Smooth muscle cell (in vitro differentiated cells): ENCODE measurements at regions not wholly inside any gene's neighbourhood (a gene's known extent, or its start where the extent isn't known, plus 50 kb on each side); places are given as distances from the start of the nearest gene placed in this dataset.

ENCODE experiments used
- DNase-seq: peaks from one replicate; lab custom pipeline; 2025; ENCODE audit not compliant: unreplicated experiment; lab: John Stamatoyannopoulos, UW
- H2AFZ ChIP-seq: fragments of 200-600 bp; sonication (generic); 2 replicates; pipeline ENCODE4 v1.6.0; 2016; ENCODE audit warnings: antibody characterized with exemption, low read depth, mild to moderate bottlenecking
- H3F3A ChIP-seq: fragments of 200-600 bp; sonication (generic); 2 replicates; pipeline ENCODE4 v1.6.0; 2017; ENCODE audit warnings: antibody characterized with exemption, low read depth
- H3K27ac ChIP-seq: fragments of 200-600 bp; sonication (generic); 2 replicates; pipeline ENCODE4 v1.5.1; 2016; ENCODE audit warnings: low read depth, mild to moderate bottlenecking
- H3K27me3 ChIP-seq: fragments of 200-600 bp; sonication (generic); 2 replicates; pipeline ENCODE4 v1.6.1; 2016; ENCODE audit warnings: low read depth, mild to moderate bottlenecking
- H3K36me3 ChIP-seq: fragments of 200-600 bp; sonication (generic); 2 replicates; pipeline ENCODE4 v1.5.1; 2016; ENCODE audit warnings: low read depth
- H3K4me1 ChIP-seq: fragments of 200-600 bp; sonication (generic); 2 replicates; pipeline ENCODE4 v1.5.1; 2016; ENCODE audit warnings: low read depth
- H3K4me2 ChIP-seq: fragments of 200-600 bp; sonication (generic); 2 replicates; pipeline ENCODE4 v1.6.0; 2016; ENCODE audit warnings: mild to moderate bottlenecking
- H3K4me3 ChIP-seq: fragments of 200-600 bp; sonication (generic); 2 replicates; pipeline ENCODE4 v1.5.1; 2016; ENCODE audit warnings: mild to moderate bottlenecking
- H3K79me2 ChIP-seq: fragments of 200-600 bp; sonication (generic); 2 replicates; pipeline ENCODE4 v1.6.0; 2016; ENCODE audit warnings: low read depth, mild to moderate bottlenecking
- H3K9ac ChIP-seq: fragments of 200-600 bp; sonication (generic); 2 replicates; pipeline ENCODE4 v1.6.0; 2016; ENCODE audit warnings: low read depth
- H3K9me3 ChIP-seq: fragments of 200-600 bp; sonication (generic); replicated peaks from 2 replicates; pipeline ENCODE4 v1.5.1; 2016; ENCODE audit warnings: low read depth
- H4K20me1 ChIP-seq: fragments of 200-600 bp; sonication (generic); 2 replicates; pipeline ENCODE4 v1.6.0; 2016; ENCODE audit warnings: low read depth
- WGBS: methylation state at CpG from one replicate; pipeline ENCODE4 v1.1.7; 2016; ENCODE audit warnings: low lambda C conversion rate; 5-methylcytosine and 5-hydroxymethylcytosine counted together
- TF ChIP-seq, protein P1 (sequence below): fragments of 200-600 bp; sonication (generic); IDR thresholded peaks from 2 replicates; pipeline ENCODE4 v1.5.1; 2017; ENCODE audit warnings: borderline replicate concordance, mild to moderate bottlenecking, antibody characterized with exemption; ENCODE audit not compliant: insufficient read depth, poor library complexity, severe bottlenecking

DNA sequence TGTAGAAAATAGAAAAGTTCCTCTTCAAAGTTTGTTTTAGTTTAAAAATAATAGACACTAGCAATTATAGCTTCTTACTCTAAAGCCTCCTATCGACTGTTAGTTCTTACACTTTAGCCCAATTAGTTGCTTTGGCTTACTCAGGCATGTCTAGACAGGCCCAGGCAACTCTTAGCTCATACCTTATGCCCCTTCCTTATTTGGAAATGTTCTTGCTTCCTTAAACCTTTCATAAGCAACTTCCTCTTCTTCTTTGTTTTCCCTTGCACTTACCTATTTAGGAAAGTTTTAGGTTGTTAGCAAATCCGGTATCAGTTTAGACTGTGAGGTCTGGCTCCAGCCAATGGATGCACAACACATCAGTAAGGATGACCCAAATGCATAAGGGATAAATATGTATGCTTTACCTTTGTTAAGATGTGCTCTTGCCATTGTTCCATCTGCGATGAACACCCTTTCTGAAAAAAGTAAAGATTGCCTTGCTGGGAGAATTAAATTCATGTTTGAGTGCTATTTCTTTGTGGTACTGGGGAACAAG, 1277.5 kb upstream of the CNTN5 start:
- no peaks in the 10 kb centered on the region for H3K9me3 ChIP-seq
- H3F3A ChIP-seq: peaks cover 18% of the 10 kb centered on the region
- no peak overlapping the region for H3K4me3 ChIP-seq
- H3K27me3 ChIP-seq: no peaks in the 10 kb centered on the region
- no peaks in the 10 kb centered on the region for H3K79me2 ChIP-seq
- peak overlapping the region; percentile 59 for H2AFZ ChIP-seq
- DNase-seq: no peak
- peak overlapping the region; percentile 59 for H3K9ac ChIP-seq
- no peak overlapping the region for H3K4me2 ChIP-seq
- WGBS: 69% methylated on average over 3 of the region's 3 CpGs
- no peaks in the 10 kb centered on the region for H3K4me1 ChIP-seq
- no peaks in the 10 kb centered on the region for H3K36me3 ChIP-seq
- no peaks in the 10 kb centered on the region for H4K20me1 ChIP-seq
- TF ChIP-seq, protein P1, sequence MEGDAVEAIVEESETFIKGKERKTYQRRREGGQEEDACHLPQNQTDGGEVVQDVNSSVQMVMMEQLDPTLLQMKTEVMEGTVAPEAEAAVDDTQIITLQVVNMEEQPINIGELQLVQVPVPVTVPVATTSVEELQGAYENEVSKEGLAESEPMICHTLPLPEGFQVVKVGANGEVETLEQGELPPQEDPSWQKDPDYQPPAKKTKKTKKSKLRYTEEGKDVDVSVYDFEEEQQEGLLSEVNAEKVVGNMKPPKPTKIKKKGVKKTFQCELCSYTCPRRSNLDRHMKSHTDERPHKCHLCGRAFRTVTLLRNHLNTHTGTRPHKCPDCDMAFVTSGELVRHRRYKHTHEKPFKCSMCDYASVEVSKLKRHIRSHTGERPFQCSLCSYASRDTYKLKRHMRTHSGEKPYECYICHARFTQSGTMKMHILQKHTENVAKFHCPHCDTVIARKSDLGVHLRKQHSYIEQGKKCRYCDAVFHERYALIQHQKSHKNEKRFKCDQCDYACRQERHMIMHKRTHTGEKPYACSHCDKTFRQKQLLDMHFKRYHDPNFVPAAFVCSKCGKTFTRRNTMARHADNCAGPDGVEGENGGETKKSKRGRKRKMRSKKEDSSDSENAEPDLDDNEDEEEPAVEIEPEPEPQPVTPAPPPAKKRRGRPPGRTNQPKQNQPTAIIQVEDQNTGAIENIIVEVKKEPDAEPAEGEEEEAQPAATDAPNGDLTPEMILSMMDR: no peak
- peak overlapping the region; percentile 86 for H3K27ac ChIP-seq

DNA sequence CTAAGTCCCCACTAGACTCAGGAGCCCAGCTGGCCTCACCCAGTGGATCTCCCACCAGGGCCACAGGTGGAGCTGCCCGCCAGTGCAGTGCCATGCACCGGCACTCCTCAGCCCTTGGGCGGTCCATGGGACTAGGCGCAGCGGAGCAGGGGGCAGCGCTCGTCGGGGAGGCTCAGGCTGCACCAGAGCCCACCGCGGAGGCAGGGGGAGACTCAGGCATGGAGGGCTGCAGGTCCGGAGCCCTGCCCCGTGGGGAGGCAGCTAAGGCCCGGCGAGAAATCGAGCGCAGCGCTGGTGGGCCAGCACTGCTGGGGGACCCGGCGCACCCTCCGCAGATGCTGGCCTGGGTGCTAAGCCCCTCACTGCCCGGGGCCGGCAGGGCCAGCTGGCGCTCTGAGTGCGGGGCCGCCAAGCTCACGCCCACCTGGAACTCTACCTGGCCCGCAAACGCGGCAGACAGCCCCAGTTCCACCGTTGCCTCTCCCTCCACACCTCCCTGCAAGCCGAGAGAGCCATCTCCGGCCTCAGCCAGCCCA, 1275.2 kb upstream of the CNTN5 start:
- WGBS: 87% methylated on average over 22 of the region's 32 CpGs
- H3K9me3 ChIP-seq: no peaks in the 10 kb centered on the region
- H3K4me1 ChIP-seq: peaks cover 6% of the 10 kb centered on the region

DNA sequence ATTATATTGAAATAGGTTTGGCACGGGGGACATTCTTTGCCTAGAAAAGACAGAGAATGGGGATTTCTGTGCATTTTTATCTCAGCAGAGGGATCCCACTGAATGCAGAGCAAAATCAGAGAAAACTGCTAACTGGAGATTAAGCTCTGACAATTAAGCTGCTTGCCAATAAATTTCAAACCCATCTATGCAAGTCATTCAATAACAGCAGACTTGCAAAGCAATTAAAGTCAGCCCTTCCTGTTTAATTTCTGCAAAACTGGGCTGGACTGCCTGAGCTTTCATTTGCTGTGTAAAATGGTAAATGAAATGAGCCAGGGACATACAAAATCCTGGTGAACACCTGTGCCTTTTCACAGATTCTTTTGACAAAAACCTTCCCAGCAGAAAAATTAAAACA, 1273.9 kb upstream of the CNTN5 start:
- Histone ChIP-seq H3K79me2 (no peaks in the 10 kb centered on the region), H3K4me3 (no peak overlapping the region), H3K9me3 (no peaks in the 10 kb centered on the region), H3K36me3 (no peaks in the 10 kb centered on the region), H3K27ac (no peak overlapping the region), H3K4me1 (peaks cover 6% of the 10 kb centered on the region), H3K4me2 (no peak overlapping the region), H3F3A (no peaks in the 10 kb centered on the region), H4K20me1 (no peaks in the 10 kb centered on the region), H3K9ac (no peak overlapping the region), H3K27me3 (no peaks in the 10 kb centered on the region), H2AFZ (peak overlapping the region; percentile 47)
- DNase-seq: no peak
- WGBS: 50% methylated on average over 1 of the region's 1 CpG
- TF ChIP-seq, protein P1: no peak

More for the DNA sequence above, 1275.2 kb upstream of the CNTN5 start:
- Histone ChIP-seq H3F3A (no peaks in the 10 kb centered on the region), H4K20me1 (no peaks in the 10 kb centered on the region), H3K27ac (no peak overlapping the region), H3K27me3 (no peaks in the 10 kb centered on the region), H3K4me3 (no peak overlapping the region), H3K4me2 (no peak overlapping the region), H3K79me2 (no peaks in the 10 kb centered on the region), H3K36me3 (no peaks in the 10 kb centered on the region), H3K9ac (no peak overlapping the region), H2AFZ (no peak overlapping the region)
- no peak for DNase-seq
- TF ChIP-seq, protein P1: no peak

DNA sequence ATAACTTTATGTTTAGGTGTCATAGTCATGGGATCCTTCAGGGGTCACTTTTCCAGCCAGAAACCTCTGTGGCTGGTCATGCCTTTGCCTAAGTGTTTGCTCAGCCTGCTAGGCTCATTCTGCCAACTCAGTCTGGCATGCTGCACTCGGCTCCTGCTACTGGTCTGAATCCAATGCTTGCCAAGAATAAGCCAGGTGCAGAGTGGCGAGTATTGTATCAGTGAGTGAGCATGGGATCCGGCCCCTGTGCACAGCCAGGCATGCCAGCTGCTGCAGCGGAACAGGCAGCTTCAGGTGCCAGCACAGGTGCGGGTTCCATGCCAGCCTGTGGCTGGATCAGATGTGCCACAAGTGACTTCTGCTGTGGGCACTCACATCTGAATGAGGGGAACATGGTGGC, 1269.3 kb upstream of the CNTN5 start:
- TF ChIP-seq, protein P1: no peak
- WGBS: 94% methylated on average over 5 of the region's 5 CpGs

More for the DNA sequence above, 1269.3 kb upstream of the CNTN5 start:
- Histone ChIP-seq H3F3A (no peaks in the 10 kb centered on the region), H3K36me3 (no peaks in the 10 kb centered on the region), H3K9me3 (no peaks in the 10 kb centered on the region), H3K27me3 (no peaks in the 10 kb centered on the region), H3K4me1 (peaks cover 6% of the 10 kb centered on the region), H3K4me3 (no peak overlapping the region), H3K27ac (no peak overlapping the region), H2AFZ (no peak overlapping the region), H3K9ac (no peak overlapping the region), H4K20me1 (no peaks in the 10 kb centered on the region), H3K4me2 (no peak overlapping the region), H3K79me2 (no peaks in the 10 kb centered on the region)
- no peak for DNase-seq
